ENCODE measurements at regions not wholly inside any gene's neighbourhood (a gene's known extent, or its start where the extent isn't known, plus 50 kb on each side); places are given as distances from the start of the nearest gene placed in this dataset.

DNA sequence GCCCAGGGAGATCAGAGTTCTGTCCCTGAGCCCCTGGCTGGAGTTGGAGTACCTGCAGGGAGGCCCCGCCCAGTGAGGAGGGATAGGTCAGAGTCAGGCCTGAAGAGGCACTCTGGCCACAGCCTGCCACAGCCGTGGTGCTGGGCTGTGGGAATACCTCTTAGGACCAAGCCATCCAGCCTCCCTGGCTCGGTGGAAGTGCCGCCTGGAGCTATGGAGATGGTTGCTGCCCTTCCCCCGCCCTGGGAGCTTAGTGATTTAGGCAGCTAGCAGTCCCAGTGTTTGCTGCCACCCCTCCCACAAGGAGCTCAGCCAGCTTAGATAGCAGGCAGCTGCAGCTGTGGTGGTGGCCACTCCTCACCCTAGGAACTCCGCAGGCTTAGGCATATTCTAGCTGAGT, 446.3 kb upstream of the GNPDA2 start:
- TF ChIP-seq EZH2 (IDR thresholded peaks at IDR 0.05; ENCODE audit: borderline replicate concordance, low read depth, low read length, severe bottlenecking) = no peak
- TF ChIP-seq, protein P1, sequence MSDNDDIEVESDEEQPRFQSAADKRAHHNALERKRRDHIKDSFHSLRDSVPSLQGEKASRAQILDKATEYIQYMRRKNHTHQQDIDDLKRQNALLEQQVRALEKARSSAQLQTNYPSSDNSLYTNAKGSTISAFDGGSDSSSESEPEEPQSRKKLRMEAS (IDR thresholded peaks at IDR 0.05; ENCODE audit: insufficient read depth, insufficient read length) = no peak

Measured in endothelial cell of umbilical vein (primary cell).